ENCODE measurements at regions not wholly inside any gene's neighbourhood (a gene's known extent, or its start where the extent isn't known, plus 50 kb on each side); places are given as distances from the start of the nearest gene placed in this dataset.
A peak's percentile ranks its signal among the peaks of the same experiment; 100 is the strongest.

DNA sequence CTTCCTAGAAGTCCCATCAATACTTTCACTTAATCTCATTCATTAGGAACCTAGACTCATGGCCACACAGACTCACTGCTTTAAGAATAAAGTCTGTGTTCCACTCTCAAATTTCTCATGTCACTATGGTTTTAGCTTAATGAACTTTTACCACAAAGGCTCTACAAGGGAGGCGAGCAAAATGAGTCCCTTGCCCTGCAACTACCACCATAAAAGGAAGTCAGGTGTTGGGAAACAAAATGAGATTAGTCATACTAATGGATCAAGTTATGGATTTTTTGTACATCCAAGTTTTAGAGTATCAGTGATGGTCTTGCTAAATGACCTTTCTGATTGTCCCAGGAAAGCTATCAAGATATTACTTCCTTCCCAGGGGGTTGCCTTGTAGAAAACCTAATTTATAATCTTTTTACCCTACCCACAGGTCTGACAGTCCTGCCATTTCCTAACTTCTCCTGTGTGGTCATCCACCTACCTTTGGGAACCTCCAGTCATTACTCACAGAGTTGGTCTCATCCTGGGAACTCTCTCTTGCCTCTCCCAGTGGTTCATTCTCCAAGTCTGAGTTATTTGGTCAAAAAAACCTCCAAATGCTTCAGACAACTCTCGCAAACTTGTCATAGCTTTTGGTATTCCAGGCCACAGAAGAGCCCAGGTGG is 51.8 kb upstream of the SLC16A1 start:
- no peak overlapping the region for H3K27ac ChIP-seq (ENCODE audit: low read length)
- no peaks in the 10 kb centered on the region for H3K9me3 ChIP-seq (ENCODE audit: low read length)
- no peaks in the 10 kb centered on the region for H3K9me2 ChIP-seq (replicated peaks; ENCODE audit: insufficient read depth, low read length)
- no peaks in the 10 kb centered on the region for H3K4me1 ChIP-seq (ENCODE audit: low read length)
- H3K79me2 ChIP-seq (ENCODE audit: low read length) = no peaks in the 10 kb centered on the region
- no peaks in the 10 kb centered on the region for H4K20me1 ChIP-seq (ENCODE audit: insufficient read depth, low read depth, low read length)
- no peak overlapping the region for H3K4me2 ChIP-seq (ENCODE audit: low read depth, low read length, poor library complexity, severe bottlenecking)
- H3K4me3 ChIP-seq (ENCODE audit: low read length) = no peak overlapping the region
- H3K9ac ChIP-seq (ENCODE audit: low read length) = no peak overlapping the region
- no peaks in the 10 kb centered on the region for H3K27me3 ChIP-seq (ENCODE audit: low read length)
- no peak overlapping the region for H2AFZ ChIP-seq (ENCODE audit: low read length)
- no peak for DNase-seq
- H3K36me3 ChIP-seq (ENCODE audit: insufficient read depth, low read length) = no peaks in the 10 kb centered on the region

- H3K4me2 ChIP-seq (ENCODE audit: low read depth, low read length, poor library complexity, severe bottlenecking) = no peak overlapping the region
- no peak for DNase-seq
- no peaks in the 10 kb centered on the region for H3K27me3 ChIP-seq (ENCODE audit: low read length)
- no peaks in the 10 kb centered on the region for H3K36me3 ChIP-seq (ENCODE audit: insufficient read depth, low read length)
- H3K27ac ChIP-seq (ENCODE audit: low read length) = no peak overlapping the region
- no peak overlapping the region for H3K9ac ChIP-seq (ENCODE audit: low read length)
- no peaks in the 10 kb centered on the region for H4K20me1 ChIP-seq (ENCODE audit: insufficient read depth, low read depth, low read length)
- no peak overlapping the region for H3K4me3 ChIP-seq (ENCODE audit: low read length)
- H3K9me2 ChIP-seq (replicated peaks; ENCODE audit: insufficient read depth, low read length) = no peaks in the 10 kb centered on the region
- no peaks in the 10 kb centered on the region for H3K9me3 ChIP-seq (ENCODE audit: low read length)
- H3K4me1 ChIP-seq (ENCODE audit: low read length) = no peaks in the 10 kb centered on the region
- no peak overlapping the region for H2AFZ ChIP-seq (ENCODE audit: low read length)
- no peaks in the 10 kb centered on the region for H3K79me2 ChIP-seq (ENCODE audit: low read length)
Measured at GRCh38 chr1:113008365-113008714, 52.3 kb upstream of the SLC16A1 start.

- no peak for DNase-seq
- Histone ChIP-seq H3K9ac (ENCODE audit: low read length) (no peak overlapping the region), H3K4me2 (ENCODE audit: low read depth, low read length, poor library complexity, severe bottlenecking) (no peak overlapping the region), H2AFZ (ENCODE audit: low read length) (no peak overlapping the region), H3K9me2 (replicated peaks; ENCODE audit: insufficient read depth, low read length) (no peaks in the 10 kb centered on the region), H3K27me3 (ENCODE audit: low read length) (no peaks in the 10 kb centered on the region), H3K4me3 (ENCODE audit: low read length) (no peak overlapping the region), H3K36me3 (ENCODE audit: insufficient read depth, low read length) (no peaks in the 10 kb centered on the region), H3K9me3 (ENCODE audit: low read length) (no peaks in the 10 kb centered on the region), H4K20me1 (ENCODE audit: insufficient read depth, low read depth, low read length) (no peaks in the 10 kb centered on the region), H3K4me1 (ENCODE audit: low read length) (no peaks in the 10 kb centered on the region), H3K27ac (ENCODE audit: low read length) (no peak overlapping the region), H3K79me2 (ENCODE audit: low read length) (no peaks in the 10 kb centered on the region)
Measured at GRCh38 chr1:113012149-113012548, 56.2 kb upstream of the SLC16A1 start.

DNA sequence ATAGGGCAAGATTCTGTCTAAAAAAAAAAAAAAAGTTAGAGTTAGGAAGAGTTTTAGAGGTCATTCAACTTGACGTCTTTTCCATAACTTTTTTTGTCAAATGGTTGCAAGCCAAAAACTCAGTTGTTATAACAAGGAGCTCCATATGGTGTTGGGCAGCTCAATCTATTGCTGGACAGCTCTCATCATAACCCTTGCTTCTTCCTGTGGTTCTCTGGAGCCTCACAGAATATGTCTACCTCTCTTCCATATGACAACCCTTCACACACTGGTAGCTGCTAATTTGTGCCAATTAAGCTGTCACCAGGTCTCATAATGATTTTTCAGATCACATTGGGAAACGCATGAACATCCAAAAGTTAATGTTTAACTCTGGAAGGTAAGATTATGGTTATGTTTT is 57.8 kb upstream of the SLC16A1 start:
- Histone ChIP-seq H4K20me1 (ENCODE audit: insufficient read depth, low read depth, low read length) (no peaks in the 10 kb centered on the region), H3K27me3 (ENCODE audit: low read length) (no peaks in the 10 kb centered on the region), H3K9ac (ENCODE audit: low read length) (no peak overlapping the region), H3K79me2 (ENCODE audit: low read length) (no peaks in the 10 kb centered on the region), H3K36me3 (ENCODE audit: insufficient read depth, low read length) (no peaks in the 10 kb centered on the region), H3K4me1 (ENCODE audit: low read length) (no peaks in the 10 kb centered on the region), H3K27ac (ENCODE audit: low read length) (no peak overlapping the region), H3K4me3 (ENCODE audit: low read length) (no peak overlapping the region), H3K4me2 (ENCODE audit: low read depth, low read length, poor library complexity, severe bottlenecking) (no peak overlapping the region), H3K9me2 (replicated peaks; ENCODE audit: insufficient read depth, low read length) (no peaks in the 10 kb centered on the region), H2AFZ (ENCODE audit: low read length) (no peak overlapping the region), H3K9me3 (ENCODE audit: low read length) (no peaks in the 10 kb centered on the region)
- DNase-seq = no peak

DNA sequence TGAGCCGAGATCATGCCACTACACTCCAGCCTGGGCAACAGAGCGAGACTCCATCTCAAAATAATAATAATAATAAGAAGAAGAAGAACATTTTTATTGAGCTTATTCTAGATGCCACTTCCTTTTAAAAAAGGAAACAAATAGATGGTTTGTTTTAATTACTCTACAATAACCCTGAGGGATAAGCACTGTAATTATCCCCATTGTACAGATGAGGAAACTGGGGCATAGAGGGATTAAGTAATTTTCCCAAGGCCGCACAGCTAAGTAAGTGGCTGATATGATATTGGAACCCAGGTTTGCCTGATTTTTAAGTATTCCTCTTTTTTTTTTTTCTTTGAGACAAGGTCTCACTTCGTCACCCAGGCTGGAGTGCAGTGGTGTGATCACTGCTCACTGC is 58.5 kb upstream of the LRIG2 start:
- H3K4me1 ChIP-seq (ENCODE audit: low read length) = no peaks in the 10 kb centered on the region
- H3K9ac ChIP-seq (ENCODE audit: low read length) = no peak overlapping the region
- H3K79me2 ChIP-seq (ENCODE audit: low read length) = no peaks in the 10 kb centered on the region
- H4K20me1 ChIP-seq (ENCODE audit: insufficient read depth, low read depth, low read length) = no peaks in the 10 kb centered on the region
- H2AFZ ChIP-seq (ENCODE audit: low read length) = no peak overlapping the region
- no peak overlapping the region for H3K4me2 ChIP-seq (ENCODE audit: low read depth, low read length, poor library complexity, severe bottlenecking)
- no peak overlapping the region for H3K4me3 ChIP-seq (ENCODE audit: low read length)
- no peaks in the 10 kb centered on the region for H3K9me3 ChIP-seq (ENCODE audit: low read length)
- H3K27ac ChIP-seq (ENCODE audit: low read length) = no peak overlapping the region
- H3K27me3 ChIP-seq (ENCODE audit: low read length) = no peaks in the 10 kb centered on the region
- H3K9me2 ChIP-seq (replicated peaks; ENCODE audit: insufficient read depth, low read length) = no peaks in the 10 kb centered on the region
- H3K36me3 ChIP-seq (ENCODE audit: insufficient read depth, low read length) = no peaks in the 10 kb centered on the region
- no peak for DNase-seq

GRCh38 chr1:113018911-113019310 is 54.1 kb upstream of the LRIG2 start:
- DNase-seq = peak; percentile 27
- Histone ChIP-seq H3K79me2 (ENCODE audit: low read length) (no peaks in the 10 kb centered on the region), H3K9me3 (ENCODE audit: low read length) (no peaks in the 10 kb centered on the region), H3K27ac (ENCODE audit: low read length) (no peak overlapping the region), H3K4me3 (ENCODE audit: low read length) (no peak overlapping the region), H3K4me1 (ENCODE audit: low read length) (no peaks in the 10 kb centered on the region), H3K4me2 (ENCODE audit: low read depth, low read length, poor library complexity, severe bottlenecking) (no peak overlapping the region), H2AFZ (ENCODE audit: low read length) (no peak overlapping the region), H4K20me1 (ENCODE audit: insufficient read depth, low read depth, low read length) (no peaks in the 10 kb centered on the region), H3K9me2 (replicated peaks; ENCODE audit: insufficient read depth, low read length) (no peaks in the 10 kb centered on the region), H3K9ac (ENCODE audit: low read length) (no peak overlapping the region), H3K27me3 (ENCODE audit: low read length) (no peaks in the 10 kb centered on the region), H3K36me3 (ENCODE audit: insufficient read depth, low read length) (no peaks in the 10 kb centered on the region)

DNA sequence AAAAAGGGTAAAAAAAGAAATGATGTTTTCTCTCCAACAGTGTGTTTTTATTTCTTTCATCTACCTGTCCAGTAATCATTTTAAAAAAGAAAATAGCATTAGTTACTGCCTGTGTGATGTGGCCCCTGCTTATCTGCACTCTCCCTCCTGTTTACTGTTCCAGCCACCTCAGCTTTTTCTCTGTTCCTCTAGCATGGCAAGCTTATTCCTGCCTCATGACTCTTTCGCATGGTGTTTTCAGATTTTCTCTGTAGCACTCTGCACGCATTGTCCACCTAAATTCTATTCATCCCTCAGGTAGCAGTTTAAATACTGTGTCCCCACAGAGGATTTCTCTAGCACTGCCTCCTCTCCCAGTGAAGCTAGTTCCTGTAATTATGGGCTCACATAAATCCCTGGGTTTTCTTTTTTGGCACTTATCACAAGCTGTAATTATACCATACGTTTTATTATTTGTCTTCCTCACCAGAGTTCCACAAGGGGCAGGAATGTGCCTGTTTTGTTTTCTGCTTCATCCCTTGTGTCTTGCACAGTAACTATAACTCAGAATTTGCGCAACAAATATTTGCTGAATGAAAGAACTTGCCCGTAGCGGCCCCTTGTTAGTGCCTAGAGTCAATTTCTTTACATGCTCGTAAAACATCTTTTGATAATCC is 51.4 kb upstream of the LRIG2 start:
- no peaks in the 10 kb centered on the region for H4K20me1 ChIP-seq (ENCODE audit: insufficient read depth, low read depth, low read length)
- no peaks in the 10 kb centered on the region for H3K9me3 ChIP-seq (ENCODE audit: low read length)
- no peaks in the 10 kb centered on the region for H3K36me3 ChIP-seq (ENCODE audit: insufficient read depth, low read length)
- H3K9ac ChIP-seq (ENCODE audit: low read length) = no peak overlapping the region
- H3K27me3 ChIP-seq (ENCODE audit: low read length) = no peaks in the 10 kb centered on the region
- no peak overlapping the region for H2AFZ ChIP-seq (ENCODE audit: low read length)
- no peaks in the 10 kb centered on the region for H3K79me2 ChIP-seq (ENCODE audit: low read length)
- H3K9me2 ChIP-seq (replicated peaks; ENCODE audit: insufficient read depth, low read length) = no peaks in the 10 kb centered on the region
- H3K4me1 ChIP-seq (ENCODE audit: low read length) = no peaks in the 10 kb centered on the region
- H3K4me2 ChIP-seq (ENCODE audit: low read depth, low read length, poor library complexity, severe bottlenecking) = no peak overlapping the region
- H3K27ac ChIP-seq (ENCODE audit: low read length) = no peak overlapping the region
- H3K4me3 ChIP-seq (ENCODE audit: low read length) = no peak overlapping the region
- DNase-seq = peak; percentile 40

Data from Karpas-422 (cell line).